MCF 10A (cell line): ENCODE measurements at regions not wholly inside any gene's neighbourhood (a gene's known extent, or its start where the extent isn't known, plus 50 kb on each side); places are given as distances from the start of the nearest gene placed in this dataset.
A peak's percentile ranks its signal among the peaks of the same experiment; 100 is the strongest.

Experiments
- BruUV-seq: library from RNA; stranded (reverse); fragments of 400-500 nt; replicated peaks from 2 replicates; lab custom pipeline; 2021; lab: Mats Ljungman, UMichigan
- CTCF ChIA-PET: fragments of 300-600 bp; sonication (Branson Sonifier 250); formaldehyde crosslinking; extraction: SDS; loops from one replicate; lab custom pipeline; 2021; ENCODE audit warnings: antibody characterized with exemption, inconsistent platforms; lab: Yijun Ruan, JAX
- POLR2A ChIA-PET: fragments of 300-600, 350-650 bp; sonication (Branson Sonifier 250); formaldehyde crosslinking; extraction: SDS; loops from one replicate; lab custom pipeline; 2020; ENCODE audit warnings: antibody characterized with exemption, inconsistent platforms; lab: Yijun Ruan, JAX
- DNase-seq: peaks from one replicate; pipeline ENCODE4 v3.0.0-alpha.2; 2018; ENCODE audit not compliant: unreplicated experiment
- H3K27ac Mint-ChIP-seq: one replicate; pipeline ENCODE4 v1.8.0; 2022; ENCODE audit warnings: mild to moderate bottlenecking, low read depth, mixed read lengths; ENCODE audit not compliant: unreplicated experiment
- H3K27me3 Mint-ChIP-seq: one replicate; pipeline ENCODE4 v1.8.0; 2022; ENCODE audit warnings: mixed read lengths; ENCODE audit not compliant: insufficient read depth, unreplicated experiment
- H3K36me3 Mint-ChIP-seq: one replicate; pipeline ENCODE4 v1.8.0; 2022; ENCODE audit warnings: mild to moderate bottlenecking, moderate library complexity, mixed read lengths; ENCODE audit not compliant: insufficient read depth, unreplicated experiment
- H3K4me1 Mint-ChIP-seq: one replicate; pipeline ENCODE4 v1.8.0; 2022; ENCODE audit warnings: mixed read lengths; ENCODE audit not compliant: insufficient read depth, unreplicated experiment
- H3K4me3 Mint-ChIP-seq: one replicate; pipeline ENCODE4 v1.8.0; 2022; ENCODE audit warnings: mild to moderate bottlenecking, moderate library complexity, mixed read lengths; ENCODE audit not compliant: unreplicated experiment
- H3K9me3 Mint-ChIP-seq: one replicate; pipeline ENCODE4 v1.8.0; 2022; ENCODE audit warnings: mixed read lengths; ENCODE audit not compliant: unreplicated experiment
- CTCF ChIP-seq: fragments of 200-600 bp; IDR thresholded peaks from one replicate; pipeline ENCODE4 v1.8.0; 2022; ENCODE audit warnings: antibody characterized with exemption, mild to moderate bottlenecking; ENCODE audit not compliant: unreplicated experiment
- intact Hi-C: fragments of 100-400 bp; cut with micrococcal nuclease; formaldehyde crosslinking; loops from 2 replicates; pipeline ENCODE4 v1.14.1; 2022

GRCh38 chr9:78438780-78439179 lies 141.9 kb downstream of the PSAT1 start:
- Mint-ChIP-seq H3K4me1 (no peaks in the 10 kb centered on the region), H3K4me3 (no peak overlapping the region), H3K9me3 (no peaks in the 10 kb centered on the region), H3K27ac (no peak overlapping the region), H3K27me3 (peaks cover 13% of the 10 kb centered on the region), H3K36me3 (no peaks in the 10 kb centered on the region)
- POLR2A ChIA-PET = no interaction called here
- no peak for TF ChIP-seq CTCF
- intact Hi-C loops = loop anchor here (1.0 to 2.0 kb wide), 3 partner anchors 164 to 692 kb away; no protein-coding TSS in a partner anchor
- no TSS peak for BruUV-seq
- no peak for DNase-seq
- CTCF ChIA-PET = interaction anchor here (0.6 to 3.0 kb wide), 38 partner anchors 8 to 1879 kb away, joined by 3 to 23 read pairs (median 4); no protein-coding TSS in a partner anchor

- Mint-ChIP-seq H3K4me1 (no peaks in the 10 kb centered on the region), H3K27ac (no peak overlapping the region), H3K4me3 (no peak overlapping the region), H3K9me3 (no peaks in the 10 kb centered on the region), H3K36me3 (no peaks in the 10 kb centered on the region), H3K27me3 (peaks cover 13% of the 10 kb centered on the region)
- TF ChIP-seq CTCF = peak; percentile 93
- intact Hi-C loops = loop anchor here (1.0 to 2.0 kb wide), 3 partner anchors 163 to 691 kb away; no protein-coding TSS in a partner anchor
- CTCF ChIA-PET = interaction anchor here (0.6 to 3.0 kb wide), 52 partner anchors 9 to 1879 kb away, joined by 3 to 23 read pairs (median 3); no protein-coding TSS in a partner anchor
- DNase-seq = peak; percentile 83
- POLR2A ChIA-PET = interaction anchor here (0.6 kb wide), 1 partner anchor 1289 kb away, joined by 3 read pairs; no protein-coding TSS in a partner anchor
- no TSS peak for BruUV-seq
Observed at GRCh38 chr9:78439190-78439865, 142.4 kb downstream of the PSAT1 start.

GRCh38 chr9:78439866-78440830 lies 143.2 kb downstream of the PSAT1 start:
- BruUV-seq = no TSS peak
- Mint-ChIP-seq H3K36me3 (no peaks in the 10 kb centered on the region), H3K4me3 (no peak overlapping the region), H3K4me1 (no peaks in the 10 kb centered on the region), H3K27me3 (peaks cover 13% of the 10 kb centered on the region), H3K9me3 (no peaks in the 10 kb centered on the region), H3K27ac (no peak overlapping the region)
- TF ChIP-seq CTCF = no peak
- intact Hi-C loops = loop anchor here (1.0 to 2.0 kb wide), 3 partner anchors 162 to 691 kb away; no protein-coding TSS in a partner anchor
- ChIA-PET POLR2A (interaction anchor here (0.6 kb wide), 1 partner anchor 1288 kb away, joined by 3 read pairs; no protein-coding TSS in a partner anchor), CTCF (interaction anchor here (0.6 to 3.0 kb wide), 43 partner anchors 8 to 1783 kb away, joined by 3 to 23 read pairs (median 3); no protein-coding TSS in a partner anchor)
- DNase-seq = no peak
